Caki2 (cell line): ENCODE measurements at regions not wholly inside any gene's neighbourhood (a gene's known extent, or its start where the extent isn't known, plus 50 kb on each side); places are given as distances from the start of the nearest gene placed in this dataset.
A peak's percentile ranks its signal among the peaks of the same experiment; 100 is the strongest.
"Not testable (repeated sequence)": the region's sequence is repeated elsewhere in the genome, so short reads cannot be mapped to it uniquely, and the experiment has no call there.

Experiments used
- DNase-seq: peaks from one replicate; pipeline ENCODE4 v3.0.0-alpha.2; 2015; ENCODE audit warnings: low read depth
- in situ Hi-C: cut with HindIII; loops from 2 replicates; pipeline ENCODE4 v1.10.0; 2016; ENCODE audit warnings: low sequenced_read_pairs, low pct_unique_long_range_greater_than_20kb, mixed read lengths

DNA sequence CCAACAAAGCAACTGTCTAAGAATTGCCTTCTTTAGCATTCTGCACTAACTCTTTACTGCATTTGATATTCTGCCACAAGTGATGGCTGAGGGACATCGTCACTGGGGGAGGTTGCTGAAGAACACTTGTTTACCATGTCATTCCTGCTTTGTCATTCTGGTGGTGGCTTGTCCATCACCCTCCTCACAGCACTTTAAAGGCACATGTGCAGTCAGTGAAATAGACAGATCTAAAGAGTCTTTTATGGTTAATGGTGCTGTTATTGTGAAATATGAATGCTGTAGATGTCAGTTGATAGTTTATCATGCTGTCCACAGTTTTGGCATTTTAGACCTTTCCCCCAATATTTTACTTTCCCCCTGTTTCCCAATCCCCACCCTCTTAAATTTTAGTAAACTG is 120.9 kb upstream of the TSC22D1 start:
- in situ Hi-C loops, result no loop called here
- no peak for DNase-seq

DNA sequence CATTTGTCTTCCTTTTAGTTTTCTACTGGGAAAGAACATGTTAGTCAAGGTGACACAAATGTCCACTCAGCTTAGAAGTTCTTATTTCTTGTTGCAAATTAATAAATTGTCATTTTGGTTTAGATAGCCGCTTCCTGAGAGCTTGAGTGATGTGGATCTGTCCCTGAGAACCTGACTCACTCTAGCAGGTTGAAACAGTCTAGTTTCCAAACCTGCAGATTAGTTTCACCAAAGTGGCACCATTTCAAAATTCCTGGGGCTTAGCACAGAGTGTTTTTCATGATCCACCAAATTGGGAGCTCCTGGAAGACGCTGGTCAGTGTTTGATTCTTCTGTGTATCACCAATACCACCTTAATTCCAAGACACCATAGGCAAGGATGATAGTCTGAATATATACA is 119.4 kb upstream of the TSC22D1 start:
- no peak for DNase-seq
- in situ Hi-C loops, result no loop called here

DNA sequence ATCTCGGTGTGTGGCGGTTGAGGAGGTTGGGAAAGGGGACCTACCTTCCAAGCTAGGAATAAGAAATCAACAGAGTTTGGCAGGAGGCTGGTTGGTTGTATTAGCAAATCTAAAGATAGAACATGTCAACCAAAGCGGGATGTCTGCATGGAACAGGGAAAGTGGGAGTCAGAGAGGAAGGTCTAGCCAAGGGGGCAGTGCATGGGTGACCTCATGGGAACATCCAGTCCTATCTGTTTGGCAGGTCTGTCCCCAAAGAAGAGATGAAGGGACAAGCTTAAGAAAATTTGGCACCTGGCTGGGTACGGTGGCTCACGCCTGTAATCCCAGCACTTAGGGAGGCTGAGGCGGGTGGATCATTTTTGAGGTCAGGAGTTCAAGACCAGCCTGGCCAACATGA is 118.7 kb upstream of the TSC22D1 start:
- DNase-seq, result no peak
- in situ Hi-C loops, result no loop called here

DNA sequence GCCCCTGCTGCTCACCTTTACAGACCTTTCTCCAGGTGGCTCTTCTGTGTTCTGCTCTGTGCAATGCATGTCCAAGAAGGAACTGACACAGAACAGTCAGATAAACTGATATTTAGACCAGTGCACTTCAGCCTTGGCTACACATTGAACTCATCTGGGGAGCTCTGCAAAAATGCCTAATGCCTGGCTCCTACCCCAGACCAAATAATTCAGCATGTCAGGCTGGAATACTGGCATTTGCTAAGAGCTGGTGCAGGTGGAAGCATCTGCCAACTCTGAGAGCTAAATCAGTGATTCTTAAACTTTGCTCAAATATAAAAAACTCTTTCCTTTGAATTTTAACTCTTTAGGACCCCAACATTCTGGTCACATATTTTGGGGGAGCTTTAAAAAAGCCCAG is 118.2 kb upstream of the TSC22D1 start:
- in situ Hi-C loops, result no loop called here
- DNase-seq, result no peak

DNA sequence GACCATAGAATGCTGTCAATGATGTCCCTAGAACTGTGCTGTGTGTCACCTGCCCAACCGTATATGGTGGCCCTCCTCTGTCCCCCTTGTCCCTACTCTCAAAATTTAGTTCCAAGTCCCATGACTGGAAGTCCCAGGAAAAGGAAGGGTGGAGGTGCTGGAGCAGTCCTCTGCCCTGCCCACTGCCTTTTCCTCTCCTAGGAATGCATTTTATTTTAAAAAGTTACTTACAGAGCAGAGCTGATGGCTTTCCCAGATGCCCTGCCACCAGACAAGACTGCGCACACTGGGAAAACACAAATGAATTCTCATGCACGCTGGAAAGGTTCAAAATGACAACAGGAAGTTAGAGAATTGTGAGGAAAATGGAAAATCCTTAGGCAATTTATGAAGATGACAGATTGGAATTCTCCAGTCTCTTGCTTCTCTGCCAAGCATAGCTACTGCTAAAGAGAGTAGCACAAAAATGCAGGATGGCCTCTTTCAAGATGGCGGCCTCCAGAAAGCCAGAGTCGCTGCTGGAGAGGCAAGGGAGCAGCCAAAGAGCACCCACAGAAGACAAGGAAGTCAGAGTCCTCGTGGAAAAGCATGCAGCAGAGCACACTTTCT is 117.1 kb upstream of the TSC22D1 start:
- in situ Hi-C loops, result no loop called here
- DNase-seq, result no peak

DNA sequence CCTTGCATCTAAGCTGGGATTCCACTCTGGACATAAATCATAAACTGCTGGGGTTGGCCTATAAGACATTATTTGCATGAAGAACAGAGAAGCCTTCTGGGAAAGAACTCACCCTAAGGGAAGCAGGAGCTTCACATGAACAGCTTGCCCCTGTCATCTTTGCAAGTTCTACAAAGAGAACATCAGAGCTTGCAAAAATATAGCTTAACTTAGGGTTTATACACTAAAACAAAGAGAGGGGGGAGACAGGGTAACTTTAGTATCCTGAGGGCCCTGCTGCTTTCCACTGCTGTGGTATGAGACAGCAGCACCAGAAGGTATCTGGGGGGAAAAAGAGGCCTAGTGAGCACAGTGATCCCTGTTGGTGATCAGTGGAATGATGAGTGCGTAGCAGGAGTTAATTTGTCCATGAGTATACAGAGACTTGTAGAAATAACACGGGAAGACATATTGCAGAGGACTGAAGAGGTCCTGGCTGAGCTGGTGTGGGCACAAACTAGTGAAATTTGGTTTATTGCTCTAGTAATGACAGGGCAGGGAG is 116.1 kb upstream of the TSC22D1 start:
- DNase-seq, result peak; percentile 26
- in situ Hi-C loops, result no loop called here

DNA sequence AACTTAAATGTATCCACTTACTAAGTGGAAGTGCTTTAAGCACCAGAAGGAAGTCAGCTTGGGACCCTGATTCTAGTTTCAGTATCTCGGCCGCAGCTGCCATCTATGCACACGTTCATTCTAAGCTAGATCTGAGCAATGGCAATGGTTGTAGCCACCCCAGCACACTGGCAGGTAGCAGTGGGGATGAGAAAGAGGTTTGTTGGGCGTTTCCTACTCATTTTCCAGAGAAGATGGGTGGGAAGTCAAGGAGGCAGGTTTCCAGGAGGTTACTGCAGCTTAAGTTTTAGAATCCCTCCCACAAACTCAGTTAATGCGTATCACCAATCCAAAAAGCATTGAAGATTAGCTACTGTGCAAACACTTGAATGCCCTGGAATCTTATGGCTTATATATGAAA is 114.2 kb upstream of the TSC22D1 start:
- DNase-seq, result no peak
- in situ Hi-C loops, result no loop called here

DNA sequence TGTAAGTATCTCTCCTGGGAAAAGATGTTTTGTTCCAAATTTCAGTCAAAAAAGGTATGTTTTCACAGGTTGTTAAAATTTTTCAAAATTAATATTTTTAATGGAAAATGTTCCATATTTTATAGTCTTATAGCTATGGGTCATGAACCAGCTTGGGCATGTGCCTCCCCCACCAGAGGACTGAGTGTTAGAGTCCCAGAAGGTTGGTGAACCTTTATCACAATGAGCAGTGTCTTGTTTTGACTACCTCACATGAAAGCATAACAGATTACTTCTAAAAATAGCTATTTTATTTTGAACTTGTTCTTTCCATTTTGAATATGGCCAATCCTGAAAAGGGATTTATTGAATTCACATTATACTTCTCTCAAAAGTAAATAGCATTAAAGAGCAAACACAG is 112.5 kb upstream of the TSC22D1 start:
- in situ Hi-C loops, result no loop called here
- no peak for DNase-seq

DNA sequence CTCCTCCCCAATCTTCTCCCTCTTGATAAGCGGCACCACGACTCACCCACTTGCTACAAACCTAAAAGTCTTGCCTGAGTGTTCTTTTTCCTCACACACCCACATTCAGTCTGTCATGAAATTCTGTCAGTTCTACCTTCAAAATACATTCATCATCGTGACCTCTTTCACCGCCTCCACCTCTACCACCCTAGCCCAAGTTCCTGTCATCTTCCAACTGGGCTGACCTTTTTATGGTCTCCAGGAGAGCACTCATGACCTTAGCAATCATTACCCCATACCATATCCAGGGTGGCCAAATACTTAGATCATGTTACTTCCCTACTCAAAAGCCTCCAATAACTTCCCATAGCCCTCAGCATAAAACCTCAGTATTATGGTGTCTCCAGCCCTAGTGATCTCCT is 110.4 kb upstream of the TSC22D1 start:
- no peak for DNase-seq
- in situ Hi-C loops, result no loop called here

DNA sequence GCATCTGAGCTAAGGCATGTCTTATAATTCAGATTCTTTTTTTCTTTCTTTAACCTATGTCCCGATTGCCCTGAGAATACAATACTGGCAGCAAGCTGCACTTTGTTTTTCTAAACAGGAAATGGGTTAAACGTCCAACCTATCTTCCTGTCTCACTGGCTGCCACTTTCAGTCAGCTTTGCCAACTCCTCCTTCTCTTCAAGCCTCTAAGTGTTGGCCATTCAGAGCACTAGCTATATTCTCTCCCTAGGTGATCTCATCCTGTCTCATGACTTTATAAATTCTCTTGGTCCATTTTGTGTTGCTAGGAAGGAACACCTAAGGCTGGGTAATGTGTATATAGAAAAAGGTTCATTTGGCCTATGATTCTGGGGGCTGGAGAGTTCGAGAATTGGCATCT is 109.5 kb upstream of the TSC22D1 start:
- in situ Hi-C loops, result no loop called here
- DNase-seq, result no peak

DNA sequence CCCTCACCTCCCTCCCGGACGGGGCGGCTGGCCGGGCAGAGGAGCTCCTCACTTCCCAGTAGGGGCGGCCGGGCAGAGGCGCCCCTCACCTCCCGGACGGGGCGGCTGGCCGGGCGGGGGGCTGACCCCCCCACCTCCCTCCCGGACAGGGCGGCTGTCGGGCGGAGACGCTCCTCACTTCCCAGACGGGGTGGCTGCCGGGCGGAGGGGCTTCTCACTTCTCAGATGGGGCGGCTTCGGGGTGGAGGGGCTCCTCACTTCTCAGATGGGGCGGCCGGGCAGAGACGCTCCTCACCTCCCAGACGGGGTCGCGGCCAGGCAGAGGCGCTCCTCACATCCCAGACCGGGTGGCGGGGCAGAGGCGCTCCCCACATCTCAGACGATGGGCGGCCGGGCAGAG is 106.3 kb upstream of the TSC22D1 start:
- DNase-seq, in situ Hi-C loops: not testable (repeated sequence)

DNA sequence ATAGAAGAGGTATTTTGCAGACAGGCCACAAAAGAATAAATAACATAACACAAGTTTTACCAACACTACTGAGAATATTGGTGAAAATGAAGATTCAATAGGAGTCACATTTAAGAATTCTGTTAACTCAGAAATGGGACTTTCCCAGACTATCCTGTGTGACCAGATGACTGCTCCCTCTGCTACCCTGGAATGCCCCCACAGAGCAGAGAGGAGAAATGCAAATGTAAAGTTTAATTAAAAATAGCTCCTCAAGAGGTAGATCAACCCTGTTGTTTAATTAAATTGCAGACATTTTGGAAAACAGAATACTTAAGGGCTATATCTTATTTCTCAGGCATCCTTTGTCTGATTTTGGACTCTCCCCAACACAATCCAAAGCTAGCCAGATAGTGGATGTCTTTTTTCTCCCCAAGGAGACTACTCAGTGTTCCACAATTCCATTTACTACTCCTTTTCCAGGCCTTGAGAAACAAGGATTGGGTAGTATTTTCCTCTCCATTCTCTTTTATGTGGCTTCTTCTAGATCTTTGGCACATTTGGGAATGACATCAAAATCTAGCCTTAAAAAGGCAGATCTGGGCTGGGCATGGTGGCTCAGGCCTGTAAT is 104.7 kb upstream of the TSC22D1 start:
- in situ Hi-C loops, result no loop called here
- DNase-seq, result no peak

DNA sequence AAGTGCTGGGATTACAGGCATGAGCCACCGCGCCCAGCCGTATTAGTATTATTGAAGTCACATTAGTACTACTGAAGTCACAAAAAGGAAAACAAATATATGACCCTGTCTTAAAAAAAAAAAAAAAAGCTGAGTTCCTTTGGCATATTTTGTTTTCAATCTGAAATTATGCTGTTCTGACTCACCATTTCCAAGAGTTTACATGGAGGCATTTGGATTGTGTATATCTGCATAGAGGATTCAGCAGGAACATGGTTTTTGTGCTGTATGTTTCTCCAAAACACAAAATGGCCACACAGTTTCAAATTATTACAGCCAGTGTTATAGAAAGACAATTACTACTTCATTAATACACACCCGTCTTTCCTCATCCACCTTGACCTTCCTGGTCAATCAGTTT is 103.5 kb upstream of the TSC22D1 start:
- in situ Hi-C loops, result no loop called here
- no peak for DNase-seq

DNA sequence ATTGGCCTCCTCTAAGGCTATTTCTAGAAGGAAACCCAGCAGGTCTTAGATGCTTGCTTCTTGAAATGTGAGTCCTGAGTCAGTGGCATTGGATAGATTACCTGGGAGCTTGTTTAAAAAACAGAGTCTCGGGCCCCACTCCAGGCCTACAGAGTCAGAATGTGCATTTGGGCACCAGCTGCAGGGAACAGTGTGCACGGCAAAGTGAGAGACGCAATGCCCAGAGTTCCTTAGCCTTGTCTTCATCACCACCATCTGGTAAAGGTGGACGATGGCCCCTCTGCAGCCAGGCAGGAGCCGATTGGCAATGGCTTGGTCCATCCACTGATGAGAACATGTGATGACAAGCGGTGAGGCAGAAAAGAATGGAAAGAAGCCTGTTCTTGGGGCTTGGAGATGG is 102.1 kb upstream of the TSC22D1 start:
- in situ Hi-C loops, result no loop called here
- no peak for DNase-seq

DNA sequence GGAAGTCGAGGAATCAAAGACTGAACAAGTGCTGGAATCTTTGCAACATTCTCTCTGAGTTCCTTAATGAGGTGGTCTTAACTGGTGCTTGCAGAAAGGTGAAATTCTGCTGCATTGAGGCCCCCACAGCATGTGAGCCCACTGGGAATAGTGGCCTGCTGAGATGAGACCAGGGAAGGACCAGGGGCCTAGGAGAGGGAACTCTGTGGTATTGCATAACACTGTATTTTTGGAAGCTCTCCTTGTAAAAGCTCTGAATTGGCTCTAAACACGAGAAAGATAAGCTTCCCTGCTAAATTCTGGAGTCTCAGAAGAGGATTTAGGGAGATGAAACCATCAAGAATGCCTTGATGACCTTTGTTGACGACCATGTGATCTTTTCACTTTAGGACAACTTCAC is 100.4 kb upstream of the TSC22D1 start:
- in situ Hi-C loops, result no loop called here
- no peak for DNase-seq

DNA sequence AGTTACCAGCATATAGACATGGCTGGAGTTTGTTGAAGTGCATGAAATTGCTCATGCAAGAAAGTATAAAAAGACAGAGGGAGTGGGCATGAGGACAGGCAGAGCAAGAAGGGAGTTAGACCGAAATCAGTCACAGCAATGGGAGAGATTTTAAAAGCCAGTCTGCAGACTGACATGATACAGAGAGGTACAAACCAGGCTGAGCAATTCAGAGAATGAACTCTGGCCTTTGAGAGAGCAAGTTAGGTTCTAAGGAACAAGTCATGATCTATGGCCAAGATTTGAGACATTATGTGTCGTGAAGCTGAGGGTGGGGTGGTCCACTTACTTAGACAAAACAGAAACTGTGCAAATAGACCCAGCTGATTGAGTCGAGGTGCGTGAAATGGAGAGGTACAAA is 93.4 kb upstream of the TSC22D1 start:
- in situ Hi-C loops, result no loop called here
- no peak for DNase-seq

DNA sequence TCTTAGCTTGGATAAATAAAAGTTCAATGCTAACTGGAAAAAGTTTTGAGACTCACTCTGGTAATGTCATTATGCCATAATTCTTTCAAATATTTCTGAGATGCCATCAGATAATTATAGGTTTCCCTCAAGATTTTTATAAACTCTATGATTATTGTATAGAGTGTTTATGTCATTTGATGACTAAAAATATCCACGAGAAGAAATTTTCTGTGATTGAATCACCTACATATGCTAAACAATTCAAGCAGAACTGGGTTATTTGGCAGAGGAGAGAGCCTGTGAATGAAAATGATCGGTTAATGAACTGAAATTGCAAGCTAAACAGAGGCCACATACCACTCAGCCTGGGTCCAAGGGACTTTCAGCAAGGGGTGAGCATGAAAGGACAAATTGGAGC is 92.6 kb upstream of the TSC22D1 start:
- in situ Hi-C loops, result no loop called here
- no peak for DNase-seq

DNA sequence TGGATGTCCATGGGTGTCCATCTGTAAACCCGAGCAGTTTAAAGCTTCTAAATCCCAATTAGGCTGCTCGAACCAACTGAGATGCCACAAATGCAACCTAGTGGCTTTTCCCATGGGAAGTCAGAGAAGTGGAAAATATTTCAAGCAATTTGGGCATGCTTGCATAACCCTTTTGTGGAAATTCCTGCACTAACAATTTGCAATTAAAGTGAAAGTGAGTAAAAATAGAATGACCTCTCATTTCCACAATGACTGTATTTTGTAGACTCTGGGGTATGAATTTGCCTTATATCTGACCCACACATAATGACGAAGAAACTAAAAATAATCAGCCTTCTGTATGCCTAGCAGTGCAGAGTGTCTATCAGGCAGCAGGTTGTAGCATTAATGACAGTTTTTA is 91.8 kb upstream of the TSC22D1 start:
- no peak for DNase-seq
- in situ Hi-C loops, result no loop called here

DNA sequence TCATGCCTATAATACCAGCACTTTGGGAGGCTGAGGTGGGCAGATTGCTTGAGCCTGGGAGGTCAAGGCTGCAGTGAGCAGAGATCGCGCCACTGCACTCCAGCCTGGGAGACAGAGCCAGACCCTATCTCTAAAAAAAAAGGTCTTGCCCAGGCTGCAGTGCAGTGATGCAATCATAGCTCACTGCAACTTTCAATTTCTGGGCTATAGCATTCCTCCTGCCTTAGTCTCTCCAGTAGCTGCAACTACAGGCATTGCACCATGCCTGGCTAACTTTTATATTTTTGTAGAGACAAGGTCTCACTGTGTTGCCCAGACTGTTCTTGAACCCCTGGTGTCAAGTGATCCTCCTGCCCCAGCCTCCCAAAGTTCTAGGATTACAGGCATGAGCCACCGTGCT is 90.4 kb upstream of the TSC22D1 start:
- DNase-seq, in situ Hi-C loops: not testable (repeated sequence)

DNA sequence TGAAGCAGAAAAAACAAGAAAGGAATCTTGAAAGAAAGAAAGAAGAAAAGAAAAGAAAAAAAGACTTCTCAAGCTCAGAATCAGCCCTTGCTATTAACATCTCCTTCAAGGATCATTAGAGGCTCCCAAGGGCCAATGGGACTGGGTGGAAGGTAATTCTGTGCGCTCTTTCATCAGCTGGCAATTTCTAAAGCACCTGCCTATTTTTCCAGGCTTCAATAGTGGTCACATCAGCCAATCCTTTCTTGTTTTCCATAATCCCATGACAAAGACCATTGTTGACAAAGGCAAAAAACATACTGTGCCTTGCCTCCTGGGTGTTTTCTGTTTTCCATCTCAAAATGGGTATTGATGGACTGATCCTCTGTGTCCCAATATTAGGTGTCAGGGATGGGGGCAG is 88.2 kb upstream of the TSC22D1 start:
- no peak for DNase-seq
- in situ Hi-C loops, result no loop called here
